ENCODE measurements at regions not wholly inside any gene's neighbourhood (a gene's known extent, or its start where the extent isn't known, plus 50 kb on each side); places are given as distances from the start of the nearest gene placed in this dataset.

- no peak overlapping the region for H3K4me3 ChIP-seq (replicated peaks; ENCODE audit: low read depth, low read length)
- no peak for DNase-seq (ENCODE audit: extremely low read depth, insufficient read length)
- H3K36me3 ChIP-seq (ENCODE audit: control insufficient read depth, insufficient read depth, low read length) = no peaks in the 10 kb centered on the region
- TF ChIP-seq CTCF (IDR thresholded peaks at IDR 0.05; ENCODE audit: insufficient read depth, low read length, poor library complexity, severe bottlenecking) = no peak
- no peaks in the 10 kb centered on the region for H3K27me3 ChIP-seq (replicated peaks; ENCODE audit: control insufficient read depth, insufficient read depth, low read length)
These were observed 229.7 kb downstream of the KCTD12 start for GRCh38 chr13:76656500-76656899.

DNA sequence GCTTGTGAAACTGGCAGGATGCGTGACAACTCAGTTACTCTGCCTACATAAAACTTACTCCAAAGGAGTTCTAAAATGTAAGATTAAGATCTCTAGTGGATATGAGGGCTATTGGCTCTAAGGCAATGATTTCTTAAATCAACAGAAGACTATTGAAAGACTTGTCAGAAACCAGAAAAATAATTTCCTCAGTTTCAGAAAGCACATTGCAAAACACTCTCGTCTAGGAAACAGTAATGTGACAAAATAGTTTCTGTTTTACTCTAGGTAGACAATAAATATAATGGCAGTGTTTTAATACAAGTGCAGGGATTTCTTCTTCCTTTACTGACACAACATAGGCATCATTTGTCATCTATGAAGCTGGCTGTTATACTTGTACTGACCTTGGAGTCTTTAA lies 230.1 kb downstream of the KCTD12 start:
- DNase-seq (ENCODE audit: extremely low read depth, insufficient read length) = no peak

DNA sequence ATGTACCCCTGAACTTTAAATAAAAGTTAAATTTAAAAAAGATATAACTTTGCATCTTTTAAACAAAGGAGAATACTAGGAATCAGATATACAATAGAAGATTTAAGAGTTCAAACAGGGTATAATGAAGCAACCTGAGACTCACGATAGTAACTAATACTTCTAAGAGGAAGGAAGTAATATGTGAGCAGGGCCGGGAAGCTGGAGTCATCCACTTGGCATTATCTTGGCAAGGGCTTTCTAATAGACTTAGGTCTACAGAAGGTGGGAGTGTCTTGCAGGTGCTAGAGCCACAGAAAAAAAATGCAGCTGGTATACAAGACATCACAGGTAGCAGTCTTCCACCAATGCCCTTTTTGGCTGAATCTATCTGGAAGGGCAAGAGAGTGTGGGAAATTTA lies 231.9 kb downstream of the KCTD12 start:
- no peak overlapping the region for H3K4me3 ChIP-seq (replicated peaks; ENCODE audit: low read depth, low read length)
- no peak for TF ChIP-seq CTCF (IDR thresholded peaks at IDR 0.05; ENCODE audit: insufficient read depth, low read length, poor library complexity, severe bottlenecking)
- no peak for DNase-seq (ENCODE audit: extremely low read depth, insufficient read length)

More for the DNA sequence above, 230.1 kb downstream of the KCTD12 start:
- Histone ChIP-seq H3K4me3 (replicated peaks; ENCODE audit: low read depth, low read length) (no peak overlapping the region), H3K36me3 (ENCODE audit: control insufficient read depth, insufficient read depth, low read length) (no peaks in the 10 kb centered on the region), H3K27me3 (replicated peaks; ENCODE audit: control insufficient read depth, insufficient read depth, low read length) (no peaks in the 10 kb centered on the region)
- no peak for TF ChIP-seq CTCF (IDR thresholded peaks at IDR 0.05; ENCODE audit: insufficient read depth, low read length, poor library complexity, severe bottlenecking)

GRCh38 chr13:76651286-76651685 lies 234.9 kb downstream of the KCTD12 start:
- DNase-seq (ENCODE audit: extremely low read depth, insufficient read length) = no peak
- no peak overlapping the region for H3K4me3 ChIP-seq (replicated peaks; ENCODE audit: low read depth, low read length)
- H3K27me3 ChIP-seq (replicated peaks; ENCODE audit: control insufficient read depth, insufficient read depth, low read length) = no peaks in the 10 kb centered on the region
- H3K36me3 ChIP-seq (ENCODE audit: control insufficient read depth, insufficient read depth, low read length) = no peaks in the 10 kb centered on the region
- TF ChIP-seq CTCF (IDR thresholded peaks at IDR 0.05; ENCODE audit: insufficient read depth, low read length, poor library complexity, severe bottlenecking) = no peak

More for the DNA sequence above, 231.9 kb downstream of the KCTD12 start:
- H3K36me3 ChIP-seq (ENCODE audit: control insufficient read depth, insufficient read depth, low read length) = no peaks in the 10 kb centered on the region
- H3K27me3 ChIP-seq (replicated peaks; ENCODE audit: control insufficient read depth, insufficient read depth, low read length) = no peaks in the 10 kb centered on the region

GRCh38 chr13:76647550-76647949 lies 238.7 kb downstream of the KCTD12 start:
- Histone ChIP-seq H3K27me3 (replicated peaks; ENCODE audit: control insufficient read depth, insufficient read depth, low read length) (no peaks in the 10 kb centered on the region; the same call in 1 of the 2 replicates), H3K36me3 (ENCODE audit: control insufficient read depth, insufficient read depth, low read length) (no peaks in the 10 kb centered on the region), H3K4me3 (replicated peaks; ENCODE audit: low read depth, low read length) (no peak overlapping the region)
- TF ChIP-seq CTCF (IDR thresholded peaks at IDR 0.05; ENCODE audit: insufficient read depth, low read length, poor library complexity, severe bottlenecking) = no peak
- DNase-seq (ENCODE audit: extremely low read depth, insufficient read length) = no peak

DNA sequence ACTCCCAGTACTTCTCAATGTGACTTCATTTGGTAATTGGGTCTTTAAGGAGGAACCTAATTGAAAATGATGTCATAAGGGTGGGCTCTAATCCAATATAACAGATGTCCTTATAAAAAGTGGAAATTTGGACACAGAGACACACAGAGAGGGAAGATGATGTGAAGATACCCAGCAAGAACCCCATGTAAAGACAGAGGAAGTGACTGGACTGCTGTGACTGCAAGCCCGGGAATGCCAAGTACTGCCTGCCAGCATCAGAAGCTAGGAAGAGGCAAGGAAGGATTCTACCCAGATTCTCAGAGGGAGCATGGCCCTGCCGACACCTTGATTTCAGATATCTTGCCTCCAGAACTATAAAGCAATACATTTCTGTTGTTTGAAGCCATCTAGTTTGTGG lies 239.3 kb downstream of the KCTD12 start:
- no peak for TF ChIP-seq CTCF (IDR thresholded peaks at IDR 0.05; ENCODE audit: insufficient read depth, low read length, poor library complexity, severe bottlenecking)
- Histone ChIP-seq H3K36me3 (ENCODE audit: control insufficient read depth, insufficient read depth, low read length) (no peaks in the 10 kb centered on the region), H3K4me3 (replicated peaks; ENCODE audit: low read depth, low read length) (no peak overlapping the region), H3K27me3 (replicated peaks; ENCODE audit: control insufficient read depth, insufficient read depth, low read length) (no peaks in the 10 kb centered on the region; the same call in 1 of the 2 replicates)
- DNase-seq (ENCODE audit: extremely low read depth, insufficient read length) = no peak

All from GM06990 (cell line).